ENCODE measurements at regions not wholly inside any gene's neighbourhood (a gene's known extent, or its start where the extent isn't known, plus 50 kb on each side); places are given as distances from the start of the nearest gene placed in this dataset.

GRCh38 chr2:16784652-16785051 is 119.0 kb upstream of the CYRIA start:
- Histone ChIP-seq H2BK15ac (ENCODE audit: low read depth, poor library complexity, severe bottlenecking) (no peak overlapping the region), H3K14ac (ENCODE audit: low read length in 2 of 2) (no peak overlapping the region), H3K9ac (ENCODE audit: low read length) (no peak overlapping the region), H2AFZ (ENCODE audit: low read depth, low read length) (no peak overlapping the region), H4K8ac (ENCODE audit: low read length) (no peak overlapping the region), H2BK120ac (ENCODE audit: low read depth, low read length) (no peak overlapping the region), H3K27ac (ENCODE audit: low read length, poor library complexity, severe bottlenecking) (no peak overlapping the region), H3K79me1 (replicated peaks; ENCODE audit: low read length, poor library complexity, severe bottlenecking) (no peaks in the 10 kb centered on the region), H3K27me3 (ENCODE audit: control insufficient read depth in 1 of 2, insufficient read depth in 1 of 2, low read length in 2 of 2) (peaks cover 0 to 6% of the 10 kb centered on the region in 2 experiments), H3K36me3 (ENCODE audit: control insufficient read depth in 1 of 2, insufficient read depth in 2 of 2, low read depth in 1 of 2, low read length in 2 of 2) (no peaks in the 10 kb centered on the region), H2BK5ac (ENCODE audit: low read depth, low read length, poor library complexity, severe bottlenecking) (no peak overlapping the region), H2BK12ac (ENCODE audit: low read length in 2 of 2) (no peak overlapping the region), H3K4me2 (ENCODE audit: low read length, poor library complexity, severe bottlenecking) (no peak overlapping the region), H3K4me3 (ENCODE audit: insufficient read depth in 1 of 2, low read depth in 1 of 2, low read length in 2 of 2) (no peak overlapping the region), H3K23ac (ENCODE audit: low read length in 2 of 2) (no peak overlapping the region), H2AK5ac (ENCODE audit: low read length, severe bottlenecking) (no peak overlapping the region), H3K9me3 (ENCODE audit: control insufficient read depth, low read length) (no peaks in the 10 kb centered on the region), H4K91ac (ENCODE audit: low read length) (no peak overlapping the region), H3K4me1 (ENCODE audit: control insufficient read depth, insufficient read depth, low read depth, low read length) (no peaks in the 10 kb centered on the region), H3K18ac (ENCODE audit: low read depth in 1 of 2, low read length in 2 of 2) (no peak overlapping the region), H3K4ac (ENCODE audit: low read depth in 1 of 2, low read length in 2 of 2) (no peak overlapping the region)
- WGBS = 79% methylated on average over 3 of the region's 3 CpGs
- no peak for DNase-seq

- peaks cover 7% of the 10 kb centered on the region for H3K4me1 ChIP-seq (ENCODE audit: control insufficient read depth, insufficient read depth, low read depth, low read length)
- H3K36me3 ChIP-seq (ENCODE audit: control insufficient read depth in 1 of 2, insufficient read depth in 2 of 2, low read depth in 1 of 2, low read length in 2 of 2) = no peaks in the 10 kb centered on the region
Observed at GRCh38 chr2:16777123-16777870, 111.7 kb upstream of the CYRIA start.

GRCh38 chr2:16775899-16776231 is 110.2 kb upstream of the CYRIA start:
- Histone ChIP-seq H2AFZ (ENCODE audit: low read depth, low read length) (no peak overlapping the region), H2BK5ac (ENCODE audit: low read depth, low read length, poor library complexity, severe bottlenecking) (no peak overlapping the region), H3K23ac (ENCODE audit: low read length in 2 of 2) (no peak overlapping the region), H3K27me3 (ENCODE audit: control insufficient read depth in 1 of 2, insufficient read depth in 1 of 2, low read length in 2 of 2) (peaks cover 4 to 14% of the 10 kb centered on the region in 2 experiments), H4K8ac (ENCODE audit: low read length) (no peak overlapping the region), H3K4me3 (ENCODE audit: insufficient read depth in 1 of 2, low read depth in 1 of 2, low read length in 2 of 2) (no peak overlapping the region), H3K4ac (ENCODE audit: low read depth in 1 of 2, low read length in 2 of 2) (no peak overlapping the region), H3K27ac (ENCODE audit: low read length, poor library complexity, severe bottlenecking) (no peak overlapping the region), H2BK12ac (ENCODE audit: low read length in 2 of 2) (no peak overlapping the region), H3K79me1 (replicated peaks; ENCODE audit: low read length, poor library complexity, severe bottlenecking) (no peaks in the 10 kb centered on the region), H4K91ac (ENCODE audit: low read length) (no peak overlapping the region), H3K9me3 (ENCODE audit: control insufficient read depth, low read length) (no peaks in the 10 kb centered on the region), H3K4me2 (ENCODE audit: low read length, poor library complexity, severe bottlenecking) (no peak overlapping the region), H2AK5ac (ENCODE audit: low read length, severe bottlenecking) (no peak overlapping the region), H3K36me3 (ENCODE audit: control insufficient read depth in 1 of 2, insufficient read depth in 2 of 2, low read depth in 1 of 2, low read length in 2 of 2) (no peaks in the 10 kb centered on the region), H3K18ac (ENCODE audit: low read depth in 1 of 2, low read length in 2 of 2) (no peak overlapping the region), H3K4me1 (ENCODE audit: control insufficient read depth, insufficient read depth, low read depth, low read length) (peaks cover 7% of the 10 kb centered on the region), H3K9ac (ENCODE audit: low read length) (no peak overlapping the region), H2BK15ac (ENCODE audit: low read depth, poor library complexity, severe bottlenecking) (no peak overlapping the region), H3K14ac (ENCODE audit: low read length in 2 of 2) (no peak overlapping the region), H2BK120ac (ENCODE audit: low read depth, low read length) (no peak overlapping the region)
- no peak for DNase-seq
- WGBS = no CpG with 5 or more reads among the region's 1 CpG

More at GRCh38 chr2:16777123-16777870, 111.7 kb upstream of the CYRIA start:
- Histone ChIP-seq H2BK120ac (ENCODE audit: low read depth, low read length) (no peak overlapping the region), H3K4me3 (ENCODE audit: insufficient read depth in 1 of 2, low read depth in 1 of 2, low read length in 2 of 2) (no peak overlapping the region), H3K27me3 (ENCODE audit: control insufficient read depth in 1 of 2, insufficient read depth in 1 of 2, low read length in 2 of 2) (peaks cover 3 to 8% of the 10 kb centered on the region in 2 experiments), H3K4ac (ENCODE audit: low read depth in 1 of 2, low read length in 2 of 2) (no peak overlapping the region), H2AFZ (ENCODE audit: low read depth, low read length) (no peak overlapping the region), H2BK15ac (ENCODE audit: low read depth, poor library complexity, severe bottlenecking) (no peak overlapping the region), H2BK12ac (ENCODE audit: low read length in 2 of 2) (no peak overlapping the region), H3K23ac (ENCODE audit: low read length in 2 of 2) (no peak overlapping the region), H3K9ac (ENCODE audit: low read length) (no peak overlapping the region), H3K4me2 (ENCODE audit: low read length, poor library complexity, severe bottlenecking) (no peak overlapping the region), H3K14ac (ENCODE audit: low read length in 2 of 2) (no peak overlapping the region), H2AK5ac (ENCODE audit: low read length, severe bottlenecking) (no peak overlapping the region), H4K8ac (ENCODE audit: low read length) (no peak overlapping the region), H3K9me3 (ENCODE audit: control insufficient read depth, low read length) (no peaks in the 10 kb centered on the region), H3K18ac (ENCODE audit: low read depth in 1 of 2, low read length in 2 of 2) (no peak overlapping the region), H3K79me1 (replicated peaks; ENCODE audit: low read length, poor library complexity, severe bottlenecking) (no peaks in the 10 kb centered on the region), H3K27ac (ENCODE audit: low read length, poor library complexity, severe bottlenecking) (no peak overlapping the region), H4K91ac (ENCODE audit: low read length) (no peak overlapping the region), H2BK5ac (ENCODE audit: low read depth, low read length, poor library complexity, severe bottlenecking) (no peak overlapping the region)
- DNase-seq = no peak
- WGBS = 91% methylated on average over 10 of the region's 10 CpGs

GRCh38 chr2:16774980-16775898 is 109.6 kb upstream of the CYRIA start:
- peaks cover 7% of the 10 kb centered on the region for H3K4me1 ChIP-seq (ENCODE audit: control insufficient read depth, insufficient read depth, low read depth, low read length)
- peak overlapping the region; percentile 43 for H4K91ac ChIP-seq (ENCODE audit: low read length)
- no peaks in the 10 kb centered on the region for H3K36me3 ChIP-seq (ENCODE audit: control insufficient read depth in 1 of 2, insufficient read depth in 2 of 2, low read depth in 1 of 2, low read length in 2 of 2)
- H4K8ac ChIP-seq (ENCODE audit: low read length) = no peak overlapping the region
- H2AK5ac ChIP-seq (ENCODE audit: low read length, severe bottlenecking) = no peak overlapping the region
- H3K9me3 ChIP-seq (ENCODE audit: control insufficient read depth, low read length) = no peaks in the 10 kb centered on the region
- H3K79me1 ChIP-seq (replicated peaks; ENCODE audit: low read length, poor library complexity, severe bottlenecking) = no peaks in the 10 kb centered on the region
- H2BK15ac ChIP-seq (ENCODE audit: low read depth, poor library complexity, severe bottlenecking) = no peak overlapping the region
- no peak overlapping the region for H3K27ac ChIP-seq (ENCODE audit: low read length, poor library complexity, severe bottlenecking)
- H3K27me3 ChIP-seq (ENCODE audit: control insufficient read depth in 1 of 2, insufficient read depth in 1 of 2, low read length in 2 of 2) = peaks cover 8 to 21% of the 10 kb centered on the region in 2 experiments
- no peak overlapping the region for H3K9ac ChIP-seq (ENCODE audit: low read length)
- no peak overlapping the region for H2AFZ ChIP-seq (ENCODE audit: low read depth, low read length)
- no peak overlapping the region for H3K23ac ChIP-seq (ENCODE audit: low read length in 2 of 2)
- H3K18ac ChIP-seq (ENCODE audit: low read depth in 1 of 2, low read length in 2 of 2) = no peak overlapping the region
- no peak overlapping the region for H2BK120ac ChIP-seq (ENCODE audit: low read depth, low read length)
- WGBS = 84% methylated on average over 15 of the region's 16 CpGs
- H2BK12ac ChIP-seq (ENCODE audit: low read length in 2 of 2) = no peak overlapping the region
- no peak overlapping the region for H3K4me3 ChIP-seq (ENCODE audit: insufficient read depth in 1 of 2, low read depth in 1 of 2, low read length in 2 of 2)
- no peak overlapping the region for H2BK5ac ChIP-seq (ENCODE audit: low read depth, low read length, poor library complexity, severe bottlenecking)
- DNase-seq = peak; percentile 9
- H3K14ac ChIP-seq (ENCODE audit: low read length in 2 of 2) = no peak overlapping the region
- no peak overlapping the region for H3K4ac ChIP-seq (ENCODE audit: low read depth in 1 of 2, low read length in 2 of 2)
- H3K4me2 ChIP-seq (ENCODE audit: low read length, poor library complexity, severe bottlenecking) = no peak overlapping the region

Measured in mesenchymal stem cell (in vitro differentiated cells and primary cell).